Activated CD4-positive, CD25-positive, alpha-beta regulatory T cell (primary cell): ENCODE measurements at regions not wholly inside any gene's neighbourhood (a gene's known extent, or its start where the extent isn't known, plus 50 kb on each side); places are given as distances from the start of the nearest gene placed in this dataset.

Source experiments
- DNase-seq, 4 experiments: peaks; one replicate each; lab custom pipeline; 2025; lab: John Stamatoyannopoulos, UW

GRCh38 chr17:77700165-77700881, 258.2 kb upstream of the TNRC6C start:
- no peak for DNase-seq

DNA sequence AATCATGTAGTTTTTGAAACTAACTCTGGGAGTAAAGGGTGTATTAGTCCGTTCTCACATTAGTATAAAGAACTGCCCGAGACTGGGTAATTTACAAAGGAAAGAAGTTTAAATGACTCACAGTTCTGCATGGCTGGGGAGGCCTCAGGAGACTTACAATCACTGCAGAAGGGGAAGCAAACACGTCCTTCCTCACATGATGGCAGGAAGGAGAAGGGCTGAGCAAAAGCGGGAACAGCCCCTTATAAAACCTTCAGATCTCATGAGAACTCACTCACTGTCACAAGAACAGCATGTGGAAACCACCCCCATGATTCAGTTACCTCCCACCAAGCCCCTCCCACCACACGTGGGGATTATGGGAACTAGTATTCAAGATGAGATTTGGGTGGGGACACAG, 256.5 kb upstream of the TNRC6C start:
- DNase-seq, result no peak

- no peak for DNase-seq
Measured at GRCh38 chr17:77704048-77704815, 254.3 kb upstream of the TNRC6C start.

- DNase-seq, result no peak
Measured at GRCh38 chr17:77706938-77707337, 251.6 kb upstream of the TNRC6C start.

DNA sequence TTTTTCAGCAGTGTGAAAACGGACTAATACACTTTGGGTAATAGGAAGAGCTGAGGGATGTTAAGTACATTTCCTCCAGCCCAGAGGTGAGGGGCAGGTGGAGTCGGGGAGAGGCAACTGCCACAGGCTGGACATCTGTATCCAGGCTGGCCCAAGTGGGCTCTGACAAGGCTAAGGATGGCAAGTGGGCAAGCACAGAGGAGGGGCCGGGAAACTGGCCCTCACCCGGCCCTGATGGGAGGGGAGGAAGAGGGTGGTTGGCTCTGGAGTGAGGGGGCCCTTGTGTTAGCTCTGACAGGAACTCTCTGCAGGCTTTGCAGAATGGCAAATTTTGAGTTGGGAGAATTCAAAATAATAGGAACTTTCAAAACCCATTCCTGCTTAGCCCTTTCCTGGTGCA, 251.0 kb upstream of the TNRC6C start:
- no peak for DNase-seq

GRCh38 chr17:77708049-77708448, 250.5 kb upstream of the TNRC6C start:
- no peak for DNase-seq

DNA sequence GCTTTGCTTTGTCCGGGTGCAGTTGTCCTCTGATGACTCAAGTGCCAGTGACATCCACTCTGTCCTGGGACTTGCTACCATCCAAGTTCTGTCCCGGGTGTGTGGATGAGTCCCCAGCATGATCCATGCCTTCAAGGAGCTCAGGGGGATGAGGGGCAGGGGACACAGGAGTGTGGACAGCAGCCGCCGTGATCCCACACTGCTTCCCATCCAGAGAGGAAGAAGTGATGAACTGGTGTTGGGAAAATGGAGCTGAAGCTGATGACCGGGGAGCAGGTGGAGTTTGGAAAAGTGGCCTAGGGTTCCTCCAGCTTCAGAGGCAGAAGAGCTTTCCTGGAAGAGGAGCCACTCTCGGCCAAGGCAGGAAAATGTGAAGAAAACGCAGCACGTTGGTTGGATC, 249.6 kb upstream of the TNRC6C start:
- no peak for DNase-seq

DNA sequence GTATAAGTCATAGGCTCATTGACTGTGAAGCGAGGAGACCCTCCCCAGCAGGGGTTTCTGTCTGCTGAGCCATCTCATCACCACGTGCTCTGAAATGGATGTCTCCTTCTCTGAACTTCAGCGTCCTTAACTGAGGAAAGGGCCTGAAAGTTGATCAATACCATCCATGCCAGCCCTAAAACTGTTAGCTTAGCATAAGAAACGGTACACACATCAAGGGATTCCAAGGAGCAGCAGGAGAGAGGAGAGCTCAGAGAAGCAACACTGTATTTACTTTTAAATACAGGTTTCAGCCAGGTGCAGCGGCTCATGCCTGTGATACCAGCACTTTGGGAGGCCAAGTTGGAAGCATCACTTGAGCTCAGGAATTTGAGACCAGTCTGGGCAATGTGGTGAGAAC, 248.9 kb upstream of the TNRC6C start:
- no peak for DNase-seq

- DNase-seq, result no peak
Measured at GRCh38 chr17:77712578-77712977, 245.9 kb upstream of the TNRC6C start.

DNA sequence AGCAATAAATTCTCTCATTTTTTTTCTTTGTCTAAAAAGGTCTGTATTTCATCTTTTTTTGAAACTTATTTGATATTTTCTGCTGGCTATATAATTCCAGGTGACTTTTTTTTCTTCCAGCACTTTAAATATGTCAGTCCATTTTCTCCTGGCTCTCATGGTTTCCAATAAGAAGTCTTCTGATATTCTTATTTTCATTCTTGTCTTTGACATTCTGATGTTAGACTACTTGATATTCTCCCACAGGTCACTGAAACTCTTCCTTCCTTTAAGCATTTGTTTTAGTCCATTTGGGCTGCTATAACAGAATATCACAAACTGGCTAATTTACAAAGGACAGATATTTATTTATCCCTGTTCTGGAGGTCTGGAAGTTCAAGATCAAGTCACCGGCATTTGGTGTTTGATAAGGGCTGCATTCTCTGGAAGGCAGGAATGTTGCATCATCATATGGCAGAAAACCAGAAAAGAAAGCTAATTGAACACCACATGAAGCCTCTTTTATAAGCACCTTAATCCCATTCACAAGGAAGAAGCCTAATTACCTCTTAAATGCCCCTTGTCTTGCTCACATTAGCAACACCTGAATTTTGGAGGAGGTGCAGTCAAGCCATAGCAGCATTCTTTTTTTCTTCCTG, 242.1 kb upstream of the TNRC6C start:
- DNase-seq, result no peak

GRCh38 chr17:77717941-77718668, 240.4 kb upstream of the TNRC6C start:
- DNase-seq, result no peak

GRCh38 chr17:77718669-77718961, 239.9 kb upstream of the TNRC6C start:
- no peak for DNase-seq

DNA sequence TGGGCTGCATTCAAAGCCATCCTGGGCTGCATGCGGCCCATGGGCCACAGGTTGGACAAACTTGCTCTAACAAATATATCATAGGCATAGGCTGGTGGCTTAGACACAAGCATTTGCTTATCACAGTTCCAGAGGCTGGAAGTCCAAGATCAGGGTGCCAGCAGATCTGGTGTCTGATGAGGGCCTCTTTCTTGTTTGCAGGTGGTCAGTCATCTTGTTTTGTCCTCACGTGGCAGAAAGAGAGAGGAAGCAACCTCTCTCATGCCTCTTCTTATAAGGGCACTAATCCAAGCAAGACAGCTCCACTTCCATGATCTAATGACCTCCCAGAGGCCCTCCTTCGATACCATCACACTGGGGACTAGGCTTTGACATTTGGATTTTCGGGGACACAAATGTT, 238.7 kb upstream of the TNRC6C start:
- no peak for DNase-seq

GRCh38 chr17:77720946-77721845, 237.3 kb upstream of the TNRC6C start:
- DNase-seq, result no peak

DNA sequence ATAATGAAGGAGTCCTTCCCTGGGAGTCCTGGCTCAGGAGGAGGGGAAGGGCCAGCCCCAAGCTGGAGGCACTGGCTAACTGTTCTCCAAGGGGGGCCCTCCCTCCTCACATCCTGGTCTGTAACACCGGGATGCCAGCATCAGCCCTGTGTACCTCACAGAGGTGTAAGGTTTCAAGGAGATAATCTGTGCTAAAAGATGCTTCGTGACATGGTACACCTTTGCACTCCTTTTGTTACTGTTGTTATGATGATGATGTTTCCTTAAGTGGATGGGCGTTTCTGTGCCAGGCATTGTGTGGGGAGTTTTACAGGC, 236.7 kb upstream of the TNRC6C start:
- DNase-seq, result no peak

GRCh38 chr17:77722366-77722765, 236.1 kb upstream of the TNRC6C start:
- no peak for DNase-seq

- DNase-seq, result no peak
Measured at GRCh38 chr17:77723071-77723908, 235.2 kb upstream of the TNRC6C start.

- DNase-seq, result no peak
Measured at GRCh38 chr17:77723909-77724875, 234.3 kb upstream of the TNRC6C start.

DNA sequence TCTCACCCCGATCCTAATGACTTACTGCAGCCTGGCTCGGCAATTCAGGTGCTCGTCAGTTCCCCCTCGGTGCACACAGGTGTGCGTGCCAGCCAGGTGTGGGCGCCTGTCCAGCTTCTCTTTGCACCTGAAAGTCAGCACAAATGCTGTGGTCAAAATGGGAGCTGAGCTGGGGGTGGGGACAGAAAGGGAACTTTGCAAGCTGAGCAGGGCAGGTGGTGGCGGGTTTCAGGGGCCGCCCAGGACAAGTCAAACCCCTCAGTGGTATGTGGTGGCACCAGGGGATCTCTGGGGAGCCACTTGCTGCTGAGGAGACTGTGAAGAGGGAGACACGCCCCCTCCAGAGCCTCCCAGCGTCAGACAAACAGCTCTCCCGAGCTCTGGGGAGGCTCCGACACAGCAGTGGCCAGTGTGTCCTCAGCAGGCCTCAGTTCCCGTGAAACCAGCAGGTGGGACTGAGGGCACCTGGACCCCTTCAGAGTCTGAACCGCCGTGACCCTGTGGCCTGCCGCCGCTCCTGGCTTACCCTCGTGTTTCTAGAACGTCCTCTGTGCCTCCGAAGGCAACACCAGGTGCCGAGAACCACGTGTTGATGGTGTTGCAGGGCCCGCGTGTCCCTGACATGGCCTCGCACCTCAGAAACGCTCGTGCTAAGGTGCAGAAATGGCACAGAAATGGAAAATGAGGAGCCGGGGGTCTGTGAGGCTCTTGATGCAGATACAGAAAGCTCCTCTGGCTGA, 233.5 kb upstream of the TNRC6C start:
- no peak for DNase-seq
